Sigmoid colon (tissue), 6 donors: ENCODE measurements at regions not wholly inside any gene's neighbourhood (a gene's known extent, or its start where the extent isn't known, plus 50 kb on each side); places are given as distances from the start of the nearest gene placed in this dataset.

ENCODE experiments used
- DNase-seq: peaks from one replicate; pipeline ENCODE4 v3.0.0-alpha.2; 2019
- H3K27ac ChIP-seq, 4 donors: fragments of 200-600 bp; sonication (generic); one replicate each; pipeline ENCODE4 v1.5.1; 2016 to 2019; ENCODE audit warnings: mild to moderate bottlenecking in 1 of 4
- H3K27me3 ChIP-seq, 3 donors: fragments of 200-600 bp; sonication (generic); one replicate each; pipeline ENCODE4 v1.5.1; 2019; ENCODE audit warnings: mild to moderate bottlenecking in 1 of 3
- H3K36me3 ChIP-seq, 4 donors: fragments of 200-600 bp; sonication (generic); one replicate each; pipeline ENCODE4 v1.5.1; 2016 to 2019
- H3K4me1 ChIP-seq, 4 donors: fragments of 200-600 bp; sonication (generic); one replicate each; pipeline ENCODE4 v1.5.1; 2017 to 2019
- H3K4me3 ChIP-seq, 4 donors: fragments of 200-600 bp; sonication (generic); one replicate each; pipeline ENCODE4 v1.5.1; 2017 to 2019; ENCODE audit warnings: mild to moderate bottlenecking in 2 of 4, moderate library complexity in 1 of 4
- H3K9me3 ChIP-seq, 4 donors: fragments of 200-600 bp in 3 of 4; sonication (generic) in 3 of 4; one replicate each; pipeline versions ENCODE4 v1.5.1 to v1.6.1; 2013 to 2019
- EP300 ChIP-seq, 4 donors: sonication (generic); formaldehyde crosslinking; IDR thresholded peaks; one replicate each; pipeline ENCODE4 v1.6.1; 2017; ENCODE audit warnings: antibody characterized with exemption in 4 of 4
- POLR2A ChIP-seq, 2 donors: fragments of 450-650 bp; IDR thresholded peaks; one replicate each; pipeline ENCODE4 v1.6.1; 2016; ENCODE audit warnings: antibody characterized with exemption in 2 of 2, mild to moderate bottlenecking in 2 of 2, moderate library complexity in 2 of 2
- POLR2AphosphoS5 ChIP-seq, 4 donors: sonication (generic); formaldehyde crosslinking; IDR thresholded peaks; one replicate each; pipeline ENCODE4 v1.6.1; 2017; ENCODE audit warnings: antibody characterized with exemption in 4 of 4
- WGBS, 2 donors: extraction: QIAGEN DNeasy Blood & Tissue Kit; methylation state at CpG; one replicate each; pipeline ENCODE4 v1.1.7; 2013; 5-methylcytosine and 5-hydroxymethylcytosine counted together
- intact Hi-C: fragments of 100-400 bp; cut with DNase I; formaldehyde crosslinking; loops from one replicate; pipeline ENCODE4 v1.15.1; 2023
- TF ChIP-seq, protein P1 (sequence below), 4 experiments: fragments of 450-650 bp in 3 of 4; fragments of 200-600 bp in 1 of 4; IDR thresholded peaks; one replicate each; pipeline ENCODE4 v1.5.1; 2016 to 2019; ENCODE audit warnings: antibody characterized with exemption in 4 of 4, mild to moderate bottlenecking in 3 of 4, moderate library complexity in 2 of 4
- donor health status: healthy with polysubstance abuse.
- donor health status: healthy.

DNA sequence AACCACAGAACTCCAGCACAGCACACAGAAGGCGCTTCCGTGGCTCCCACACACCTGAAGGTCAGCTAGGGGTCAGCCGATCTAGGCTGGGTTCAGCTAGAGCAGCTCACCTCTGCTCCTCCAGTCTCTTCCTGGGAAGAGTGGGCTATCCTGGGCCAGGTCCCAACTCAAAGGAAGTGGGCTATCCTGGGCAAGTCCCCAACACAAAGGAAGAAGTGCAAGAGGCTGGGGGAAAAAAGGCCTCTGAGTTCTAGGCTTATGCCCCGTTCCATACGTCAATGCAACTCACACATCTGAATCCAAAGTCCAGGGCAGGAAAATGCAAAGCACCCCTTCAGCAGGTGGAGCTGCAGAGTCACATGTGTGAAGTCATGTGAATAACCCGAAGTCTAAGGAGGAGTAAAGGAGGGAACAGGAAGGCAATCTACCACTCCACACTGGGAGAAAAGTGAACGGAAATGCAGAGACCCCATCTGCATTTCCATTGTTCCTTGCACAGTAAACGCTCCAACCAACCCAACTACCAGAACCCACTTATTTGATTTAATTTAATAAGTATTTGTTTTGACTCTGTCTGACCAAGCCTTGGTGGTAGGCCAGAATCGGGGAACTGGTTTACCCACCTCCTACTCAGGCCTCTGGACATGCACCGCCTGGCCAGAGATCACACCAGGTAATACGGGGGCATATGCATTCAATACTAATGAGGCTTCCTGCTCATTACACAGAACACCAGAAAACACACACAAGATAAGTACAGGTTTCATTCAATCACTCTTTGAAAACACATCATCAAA, 95.5 kb upstream of the RNF32 start:
- H3K27ac ChIP-seq = no peak overlapping the region
- intact Hi-C loops = no loop called here
- no peaks in the 10 kb centered on the region for H3K36me3 ChIP-seq
- H3K27me3 ChIP-seq = no peaks in the 10 kb centered on the region
- H3K4me3 ChIP-seq = no peak overlapping the region
- WGBS, 2 donors = 63 to 84% methylated on average over 11 of the region's 11 CpGs
- no peaks in the 10 kb centered on the region for H3K4me1 ChIP-seq
- no peak for TF ChIP-seq POLR2A (IDR thresholded peaks at IDR 0.05)
- TF ChIP-seq EP300 (IDR thresholded peaks at IDR 0.05) = no peak
- TF ChIP-seq POLR2AphosphoS5 (IDR thresholded peaks at IDR 0.05) = no peak
- TF ChIP-seq, protein P1, sequence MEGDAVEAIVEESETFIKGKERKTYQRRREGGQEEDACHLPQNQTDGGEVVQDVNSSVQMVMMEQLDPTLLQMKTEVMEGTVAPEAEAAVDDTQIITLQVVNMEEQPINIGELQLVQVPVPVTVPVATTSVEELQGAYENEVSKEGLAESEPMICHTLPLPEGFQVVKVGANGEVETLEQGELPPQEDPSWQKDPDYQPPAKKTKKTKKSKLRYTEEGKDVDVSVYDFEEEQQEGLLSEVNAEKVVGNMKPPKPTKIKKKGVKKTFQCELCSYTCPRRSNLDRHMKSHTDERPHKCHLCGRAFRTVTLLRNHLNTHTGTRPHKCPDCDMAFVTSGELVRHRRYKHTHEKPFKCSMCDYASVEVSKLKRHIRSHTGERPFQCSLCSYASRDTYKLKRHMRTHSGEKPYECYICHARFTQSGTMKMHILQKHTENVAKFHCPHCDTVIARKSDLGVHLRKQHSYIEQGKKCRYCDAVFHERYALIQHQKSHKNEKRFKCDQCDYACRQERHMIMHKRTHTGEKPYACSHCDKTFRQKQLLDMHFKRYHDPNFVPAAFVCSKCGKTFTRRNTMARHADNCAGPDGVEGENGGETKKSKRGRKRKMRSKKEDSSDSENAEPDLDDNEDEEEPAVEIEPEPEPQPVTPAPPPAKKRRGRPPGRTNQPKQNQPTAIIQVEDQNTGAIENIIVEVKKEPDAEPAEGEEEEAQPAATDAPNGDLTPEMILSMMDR (IDR thresholded peaks at IDR 0.05) = no peak
- no peak for DNase-seq
- no peaks in the 10 kb centered on the region for H3K9me3 ChIP-seq

DNA sequence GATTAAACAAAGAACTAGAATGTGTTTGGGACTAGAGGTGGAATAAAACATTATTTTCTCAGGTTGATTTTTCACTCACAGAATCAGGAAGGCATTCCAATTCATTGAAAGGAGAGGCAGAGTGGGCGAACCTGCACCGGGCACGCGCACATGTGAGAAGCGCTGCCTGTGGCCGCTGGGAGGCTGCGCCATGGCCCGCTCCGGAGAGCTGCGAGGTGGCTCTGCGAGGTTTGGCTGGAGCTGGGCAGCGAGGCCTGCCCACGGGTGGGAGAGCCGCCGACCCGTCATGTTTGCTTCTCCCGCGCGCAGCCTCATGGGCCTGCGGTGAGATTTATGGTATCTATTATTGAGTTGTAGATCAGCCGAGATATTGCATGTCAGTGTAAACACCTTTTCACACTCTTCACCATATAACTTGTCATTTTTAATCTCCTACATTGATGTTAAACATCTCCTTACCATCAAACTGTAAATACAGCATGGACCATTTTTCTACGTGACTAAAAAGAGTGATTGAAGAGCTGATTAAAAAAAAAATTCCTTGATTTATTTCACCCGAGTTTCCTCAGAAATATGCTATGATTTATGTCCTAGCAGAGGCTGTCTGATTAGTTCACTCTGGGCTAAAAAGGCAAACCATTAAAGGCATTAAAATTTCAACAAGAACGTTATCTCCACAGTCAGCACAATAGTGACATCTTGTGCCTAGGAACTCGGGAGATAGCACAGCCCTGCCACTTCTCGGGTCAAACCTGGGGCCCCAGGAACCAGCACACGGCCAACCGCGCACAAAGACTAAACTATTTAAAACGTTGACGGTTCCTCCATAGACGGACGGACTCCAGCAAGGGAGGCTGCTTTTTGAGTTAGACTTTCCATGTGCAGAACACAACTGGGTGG, 96.6 kb upstream of the RNF32 start:
- TF ChIP-seq EP300 (IDR thresholded peaks at IDR 0.05) = no peak
- TF ChIP-seq, protein P1 (IDR thresholded peaks at IDR 0.05) = no peak
- no peak for TF ChIP-seq POLR2AphosphoS5 (IDR thresholded peaks at IDR 0.05)
- no peak for TF ChIP-seq POLR2A (IDR thresholded peaks at IDR 0.05)

DNA sequence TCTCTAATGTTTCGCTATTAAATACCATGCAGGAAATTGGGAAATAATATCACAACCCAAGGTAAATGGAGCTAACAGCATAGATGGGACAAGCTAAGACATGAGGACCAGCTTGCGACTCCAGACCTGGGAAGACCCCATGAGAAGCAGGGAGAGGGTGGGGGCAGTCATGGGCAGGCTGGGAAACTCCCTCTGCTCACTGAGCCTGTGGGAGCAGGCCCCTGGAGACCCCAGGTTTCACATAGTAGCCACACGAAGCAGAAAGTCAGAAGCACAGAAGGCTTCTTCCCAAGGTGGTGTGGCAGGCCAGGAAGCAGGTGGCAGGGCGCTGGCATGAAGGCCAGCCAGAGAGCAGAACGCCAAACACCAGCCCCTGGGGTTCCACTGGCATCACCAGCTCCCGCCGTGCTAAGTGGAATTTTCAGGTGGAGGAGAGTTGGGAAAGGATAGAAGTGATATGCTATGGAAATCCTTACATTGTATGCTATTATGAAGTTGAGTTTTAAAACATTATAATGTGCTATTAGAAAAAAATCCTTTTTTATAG, 99.9 kb upstream of the RNF32 start:
- intact Hi-C loops = no loop called here
- 89 to 95% methylated on average over 7 of the region's 7 CpGs for WGBS, 2 donors
- Histone ChIP-seq H3K36me3 (no peaks in the 10 kb centered on the region), H3K9me3 (no peaks in the 10 kb centered on the region), H3K27ac (no peak overlapping the region), H3K27me3 (no peaks in the 10 kb centered on the region), H3K4me1 (no peaks in the 10 kb centered on the region), H3K4me3 (no peak overlapping the region)
- TF ChIP-seq EP300 (IDR thresholded peaks at IDR 0.05) (no peak), POLR2AphosphoS5 (IDR thresholded peaks at IDR 0.05) (no peak)
- TF ChIP-seq, protein P1 (IDR thresholded peaks at IDR 0.05) = no peak
- no peak for DNase-seq

More for the DNA sequence above, 96.6 kb upstream of the RNF32 start:
- Histone ChIP-seq H3K4me1 (no peaks in the 10 kb centered on the region), H3K36me3 (no peaks in the 10 kb centered on the region), H3K27ac (no peak overlapping the region), H3K4me3 (no peak overlapping the region), H3K9me3 (no peaks in the 10 kb centered on the region), H3K27me3 (no peaks in the 10 kb centered on the region)
- intact Hi-C loops = no loop called here
- DNase-seq = no peak
- WGBS, 2 donors = 90 to 91% methylated on average over 33 of the region's 33 CpGs

DNA sequence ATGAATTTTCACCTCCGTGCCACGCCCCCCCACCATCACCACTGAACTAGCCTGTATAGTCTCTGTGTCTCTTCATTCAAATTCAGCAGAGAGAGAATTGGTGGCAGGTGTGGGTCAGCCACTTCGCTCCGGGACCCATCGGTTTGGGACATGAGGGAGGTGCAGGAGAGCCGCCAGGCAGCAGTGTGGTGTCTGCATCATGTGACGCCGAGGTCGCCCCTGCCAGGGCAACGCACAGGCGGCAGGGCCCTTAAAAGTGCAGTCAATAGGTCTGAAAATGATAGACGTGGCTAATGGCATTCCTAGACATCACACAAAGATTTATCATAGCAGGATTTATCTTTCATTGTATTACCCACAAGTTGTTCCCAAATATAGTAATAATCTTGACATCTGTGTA, 100.6 kb upstream of the RNF32 start:
- no peaks in the 10 kb centered on the region for H3K36me3 ChIP-seq

DNA sequence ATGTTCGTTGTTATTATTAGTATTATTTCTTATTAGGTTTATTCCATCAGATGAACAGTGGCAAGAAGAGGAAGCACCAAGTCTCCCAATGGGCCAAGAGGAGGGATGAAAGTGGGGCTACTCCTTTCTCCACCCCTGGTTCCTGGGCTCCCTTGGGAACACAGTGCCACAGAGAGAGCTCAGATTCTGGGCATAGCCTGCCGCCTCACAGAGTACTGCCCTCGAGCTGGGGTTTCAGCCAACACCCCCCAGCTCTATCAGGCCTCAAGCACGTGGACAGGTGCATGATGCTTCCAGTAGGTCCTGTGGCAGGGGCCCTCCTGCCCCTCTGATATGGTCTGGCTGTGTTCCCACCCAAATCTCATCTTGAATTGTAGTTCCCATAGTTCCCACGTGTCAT, 103.6 kb upstream of the RNF32 start:
- TF ChIP-seq EP300 (IDR thresholded peaks at IDR 0.05) (no peak), POLR2AphosphoS5 (IDR thresholded peaks at IDR 0.05) (no peak), POLR2A (IDR thresholded peaks at IDR 0.05) (no peak)
- TF ChIP-seq, protein P1 (IDR thresholded peaks at IDR 0.05) = no peak
- WGBS, 2 donors = 81 to 88% methylated on average over 5 of the region's 5 CpGs

More for the DNA sequence above, 100.6 kb upstream of the RNF32 start:
- WGBS, 2 donors = 85 to 88% methylated on average over 12 of the region's 12 CpGs
- intact Hi-C loops = no loop called here
- Histone ChIP-seq H3K27ac (no peak overlapping the region), H3K9me3 (no peaks in the 10 kb centered on the region), H3K4me1 (no peaks in the 10 kb centered on the region), H3K27me3 (no peaks in the 10 kb centered on the region), H3K4me3 (no peak overlapping the region)
- DNase-seq = no peak
- TF ChIP-seq POLR2A (IDR thresholded peaks at IDR 0.05) = no peak

More for the DNA sequence above, 103.6 kb upstream of the RNF32 start:
- Histone ChIP-seq H3K36me3 (no peaks in the 10 kb centered on the region), H3K4me3 (no peak overlapping the region), H3K4me1 (no peaks in the 10 kb centered on the region), H3K9me3 (no peaks in the 10 kb centered on the region), H3K27me3 (no peaks in the 10 kb centered on the region), H3K27ac (no peak overlapping the region)
- no peak for DNase-seq
- intact Hi-C loops = no loop called here
